ENCODE measurements at regions not wholly inside any gene's neighbourhood (a gene's known extent, or its start where the extent isn't known, plus 50 kb on each side); places are given as distances from the start of the nearest gene placed in this dataset.

- TF ChIP-seq CTCF (IDR thresholded peaks at IDR 0.05; ENCODE audit: control insufficient read depth, insufficient read depth, low read depth, low read length, missing control alignments), result no peak
- DNase-seq (ENCODE audit: low read depth), result no peak
These were observed 95.0 kb downstream of the KLF12 start for GRCh38 chr13:74039154-74039553.

GRCh38 chr13:74037762-74038161, 96.4 kb downstream of the KLF12 start:
- H3K4me3 ChIP-seq (ENCODE audit: control insufficient read depth, low read depth, low read length), result no peak overlapping the region
- no peak for TF ChIP-seq CTCF (IDR thresholded peaks at IDR 0.05; ENCODE audit: control insufficient read depth, insufficient read depth, low read depth, low read length, missing control alignments)

More at GRCh38 chr13:74039154-74039553, 95.0 kb downstream of the KLF12 start:
- H3K4me3 ChIP-seq (ENCODE audit: control insufficient read depth, low read depth, low read length), result no peak overlapping the region

GRCh38 chr13:74036373-74036772, 97.8 kb downstream of the KLF12 start:
- no peak for DNase-seq (ENCODE audit: low read depth)
- H3K4me3 ChIP-seq (ENCODE audit: control insufficient read depth, low read depth, low read length), result no peak overlapping the region
- no peak for TF ChIP-seq CTCF (IDR thresholded peaks at IDR 0.05; ENCODE audit: control insufficient read depth, insufficient read depth, low read depth, low read length, missing control alignments)

More at GRCh38 chr13:74037762-74038161, 96.4 kb downstream of the KLF12 start:
- no peak for DNase-seq (ENCODE audit: low read depth)

GRCh38 chr13:74035896-74036295, 98.3 kb downstream of the KLF12 start:
- no peak for DNase-seq (ENCODE audit: low read depth)
- no peak for TF ChIP-seq CTCF (IDR thresholded peaks at IDR 0.05; ENCODE audit: control insufficient read depth, insufficient read depth, low read depth, low read length, missing control alignments)
- H3K4me3 ChIP-seq (ENCODE audit: control insufficient read depth, low read depth, low read length), result no peak overlapping the region

GRCh38 chr13:74032325-74032724, 101.9 kb downstream of the KLF12 start:
- H3K4me3 ChIP-seq (ENCODE audit: control insufficient read depth, low read depth, low read length), result no peak overlapping the region
- no peak for TF ChIP-seq CTCF (IDR thresholded peaks at IDR 0.05; ENCODE audit: control insufficient read depth, insufficient read depth, low read depth, low read length, missing control alignments)
- no peak for DNase-seq (ENCODE audit: low read depth)

- H3K4me3 ChIP-seq (ENCODE audit: control insufficient read depth, low read depth, low read length), result no peak overlapping the region
- no peak for DNase-seq (ENCODE audit: low read depth)
- no peak for TF ChIP-seq CTCF (IDR thresholded peaks at IDR 0.05; ENCODE audit: control insufficient read depth, insufficient read depth, low read depth, low read length, missing control alignments)
These were observed 106.9 kb downstream of the KLF12 start for GRCh38 chr13:74027161-74027779.
